GM12865 (cell line): ENCODE measurements at regions not wholly inside any gene's neighbourhood (a gene's known extent, or its start where the extent isn't known, plus 50 kb on each side); places are given as distances from the start of the nearest gene placed in this dataset.

Experiments
- DNase-seq: peaks from one replicate; pipeline ENCODE4 v3.0.0; 2010; ENCODE audit warnings: low read depth
- H3K4me3 ChIP-seq: 2 replicates; pipeline ENCODE4 v1.5.1; 2011; ENCODE audit warnings: mild to moderate bottlenecking, low read depth, low read length, control low read depth
- CTCF ChIP-seq: IDR thresholded peaks from 2 replicates; pipeline ENCODE4 v1.5.1; 2011; ENCODE audit warnings: low read length, control low read depth, low read depth, inconsistent platforms; ENCODE audit not compliant: insufficient read depth; ENCODE audit errors: missing control alignments

DNA sequence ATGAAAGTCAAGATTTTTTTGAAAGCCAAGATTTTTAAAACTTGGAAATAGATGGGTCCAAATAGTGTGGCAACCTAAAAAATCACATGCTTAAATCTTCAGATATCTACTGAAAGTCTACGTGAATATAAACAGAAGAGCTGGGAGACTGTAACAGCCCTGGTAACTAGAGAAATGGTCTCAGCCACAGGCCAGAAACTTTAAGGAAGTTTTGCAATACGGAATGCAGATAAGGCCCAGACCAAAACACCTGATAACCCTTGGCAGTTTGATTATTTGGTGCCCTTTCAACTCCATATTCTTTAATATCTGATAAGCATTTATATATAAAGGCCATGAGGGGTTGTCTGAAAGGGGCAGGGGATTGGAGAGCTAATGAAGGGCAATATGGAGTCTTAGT, 537.3 kb upstream of the TGFBR2 start:
- H3K4me3 ChIP-seq = no peak overlapping the region
- no peak for DNase-seq
- no peak for TF ChIP-seq CTCF

- DNase-seq = no peak
- no peak overlapping the region for H3K4me3 ChIP-seq
- TF ChIP-seq CTCF = no peak
Observed at GRCh38 chr3:30073040-30073439, 533.4 kb upstream of the TGFBR2 start.

GRCh38 chr3:30073622-30074021, 532.8 kb upstream of the TGFBR2 start:
- no peak for DNase-seq
- H3K4me3 ChIP-seq = no peak overlapping the region
- no peak for TF ChIP-seq CTCF

DNA sequence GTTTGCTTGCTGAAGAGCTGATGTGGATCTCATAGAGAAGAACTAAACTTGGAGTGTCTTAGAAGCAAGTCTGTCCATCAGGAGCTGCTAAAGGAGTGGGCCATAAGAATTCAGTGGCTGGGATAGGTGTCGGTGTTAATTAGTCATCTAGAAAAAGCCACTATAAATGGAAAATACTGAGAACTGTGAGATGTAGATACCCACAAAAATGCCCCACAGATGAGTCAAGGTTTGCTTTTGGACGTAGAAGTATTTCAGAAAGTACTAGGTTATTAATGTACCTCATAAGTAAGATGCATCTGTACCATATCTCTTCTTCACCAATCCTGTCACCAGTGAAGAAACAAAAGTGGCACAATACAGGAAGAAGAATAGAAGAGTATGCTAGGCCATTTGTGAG, 530.9 kb upstream of the TGFBR2 start:
- no peak for TF ChIP-seq CTCF
- H3K4me3 ChIP-seq = no peak overlapping the region
- DNase-seq = no peak

GRCh38 chr3:30076899-30077298, 529.5 kb upstream of the TGFBR2 start:
- no peak overlapping the region for H3K4me3 ChIP-seq
- TF ChIP-seq CTCF = no peak
- DNase-seq = no peak

- no peak for DNase-seq
- TF ChIP-seq CTCF = no peak
- no peak overlapping the region for H3K4me3 ChIP-seq
Observed at GRCh38 chr3:30077746-30078145, 528.7 kb upstream of the TGFBR2 start.

DNA sequence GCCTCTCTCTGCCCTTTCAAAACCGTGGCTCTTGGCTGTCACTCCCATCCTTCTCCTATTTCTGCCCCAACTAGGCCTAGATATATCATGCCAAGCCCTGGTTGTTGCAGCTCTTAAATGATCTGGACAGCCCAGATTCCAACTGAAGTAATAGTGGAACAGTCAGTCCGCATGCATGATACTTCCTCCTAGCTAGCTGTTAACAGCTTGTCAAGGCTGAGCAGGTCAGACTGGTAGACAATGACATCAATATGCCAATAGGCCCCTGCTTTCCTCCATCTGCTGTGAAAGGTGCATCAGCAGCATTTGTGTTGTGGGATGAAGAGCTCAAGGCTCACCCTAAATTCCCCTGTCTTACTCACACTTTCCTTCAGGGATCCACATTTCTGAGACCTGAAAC, 527.7 kb upstream of the TGFBR2 start:
- no peak for DNase-seq
- no peak for TF ChIP-seq CTCF
- no peak overlapping the region for H3K4me3 ChIP-seq
